Ureter (tissue), 1 donor: ENCODE measurements at regions not wholly inside any gene's neighbourhood (a gene's known extent, or its start where the extent isn't known, plus 50 kb on each side); places are given as distances from the start of the nearest gene placed in this dataset.
"Not testable (repeated sequence)": the region's sequence is repeated elsewhere in the genome, so short reads cannot be mapped to it uniquely, and the experiment has no call there.

Experiments
- DNase-seq: peaks from one replicate; pipeline ENCODE4 v3.0.0-alpha.2; 2020; ENCODE audit warnings: low spot score
- donor health status: DM: yes; HTN: yes; CAD: no.

- not testable (repeated sequence) for DNase-seq
Observed at GRCh38 chr13:83101574-83102247, 780.6 kb downstream of the SLITRK1 start.

GRCh38 chr13:83100237-83100636, 782.0 kb downstream of the SLITRK1 start:
- DNase-seq = no peak

- no peak for DNase-seq
Observed at GRCh38 chr13:83088858-83089257, 793.4 kb downstream of the SLITRK1 start.

GRCh38 chr13:83086948-83087347, 795.3 kb downstream of the SLITRK1 start:
- DNase-seq = no peak

- no peak for DNase-seq
Observed at GRCh38 chr13:83086088-83086487, 796.2 kb downstream of the SLITRK1 start.

GRCh38 chr13:83085186-83085900, 796.9 kb downstream of the SLITRK1 start:
- DNase-seq = no peak

- DNase-seq = no peak
Observed at GRCh38 chr13:83077499-83077898, 804.8 kb downstream of the SLITRK1 start.

- DNase-seq = not testable (repeated sequence)
Observed at GRCh38 chr13:83073930-83074329, 808.3 kb downstream of the SLITRK1 start.

GRCh38 chr13:83065108-83065507, 817.2 kb downstream of the SLITRK1 start:
- DNase-seq = peak; percentile 72

GRCh38 chr13:83057119-83057518, 825.2 kb downstream of the SLITRK1 start:
- no peak for DNase-seq

- DNase-seq = no peak
Observed at GRCh38 chr13:83056269-83056668, 826.0 kb downstream of the SLITRK1 start.

- DNase-seq = no peak
Observed at GRCh38 chr13:83048419-83048818, 833.9 kb downstream of the SLITRK1 start.

GRCh38 chr13:83024955-83025594, 857.2 kb downstream of the SLITRK1 start:
- no peak for DNase-seq

- no peak for DNase-seq
Observed at GRCh38 chr13:83024232-83024631, 858.0 kb downstream of the SLITRK1 start.

GRCh38 chr13:83019986-83020385, 862.3 kb downstream of the SLITRK1 start:
- no peak for DNase-seq

- no peak for DNase-seq
Observed at GRCh38 chr13:83009987-83010386, 872.3 kb downstream of the SLITRK1 start.

- no peak for DNase-seq
Observed at GRCh38 chr13:83008212-83008929, 873.9 kb downstream of the SLITRK1 start.

GRCh38 chr13:83007226-83007625, 875.0 kb downstream of the SLITRK1 start:
- no peak for DNase-seq

GRCh38 chr13:83003185-83003584, 879.1 kb downstream of the SLITRK1 start:
- DNase-seq = no peak

GRCh38 chr13:82993417-82993816, 888.9 kb downstream of the SLITRK1 start:
- no peak for DNase-seq

GRCh38 chr13:82976499-82976898, 905.8 kb downstream of the SLITRK1 start:
- no peak for DNase-seq
